H1 (cell line): ENCODE measurements at regions not wholly inside any gene's neighbourhood (a gene's known extent, or its start where the extent isn't known, plus 50 kb on each side); places are given as distances from the start of the nearest gene placed in this dataset.

Experiments
- CTCF ChIA-PET: fragments of 300-600 bp; sonication (Branson Sonifier 250); formaldehyde crosslinking; loops from one replicate; lab custom pipeline; 2021; ENCODE audit not compliant: partially characterized antibody; lab: Charles Lee
- POLR2A ChIA-PET: fragments of 300-600 bp; sonication (Branson Sonifier 250); formaldehyde crosslinking; loops from one replicate; lab custom pipeline; 2021; ENCODE audit warnings: inconsistent platforms; ENCODE audit not compliant: partially characterized antibody; lab: Charles Lee
- DNase-seq, 2 experiments: peaks; one replicate each; pipeline versions ENCODE4 v3.0.0 to v3.0.0-alpha.2; 2010 to 2022; ENCODE audit warnings: low spot score in 2 of 2, low read depth in 1 of 2, mixed read lengths in 1 of 2
- FAIRE-seq: peaks from 2 replicates; lab custom pipeline; 2011; peaks lifted over from hg19 to GRCh38; lab: Jason Lieb, UNC
- H2AFZ ChIP-seq: 2 replicates; pipeline ENCODE4 v1.8.1; 2012; ENCODE audit warnings: low read length, inconsistent platforms
- H2AK5ac ChIP-seq: 2 replicates; pipeline ENCODE4 v1.6.1; 2013; ENCODE audit warnings: low read depth, low read length
- H2BK120ac ChIP-seq: replicated peaks from 2 replicates; pipeline ENCODE3; 2013; ENCODE audit warnings: low read depth, low read length, inconsistent platforms
- H2BK12ac ChIP-seq: 2 replicates; pipeline ENCODE4 v1.6.1; 2013; ENCODE audit warnings: low read depth, low read length
- H2BK15ac ChIP-seq: 2 replicates; pipeline ENCODE4 v1.6.1; 2013; ENCODE audit warnings: low read length
- H2BK20ac ChIP-seq: 2 replicates; pipeline ENCODE4 v1.6.1; 2013; ENCODE audit warnings: low read length
- H2BK5ac ChIP-seq: 2 replicates; pipeline ENCODE4 v1.6.1; 2013; ENCODE audit warnings: low read depth, low read length
- H3K14ac ChIP-seq: 2 replicates; pipeline ENCODE4 v1.6.1; 2013; ENCODE audit warnings: inconsistent platforms; ENCODE audit not compliant: insufficient read length
- H3K18ac ChIP-seq: 2 replicates; pipeline ENCODE4 v1.6.1; 2013; ENCODE audit warnings: low read length; ENCODE audit errors: extremely low read depth
- H3K23ac ChIP-seq: 2 replicates; pipeline ENCODE4 v1.6.1; 2013; ENCODE audit warnings: inconsistent platforms; ENCODE audit not compliant: insufficient read length
- H3K23me2 ChIP-seq: 2 replicates; pipeline ENCODE4 v1.6.1; 2013; ENCODE audit warnings: low read depth, low read length
- H3K27ac ChIP-seq: 2 replicates; pipeline ENCODE4 v1.6.1; 2011; ENCODE audit warnings: low read depth, low read length, inconsistent platforms
- H3K27me3 ChIP-seq, 4 experiments: replicated peaks in 1 of 4; 1 replicate in 1 of 4; 2 replicates in 3 of 4; pipeline versions ENCODE4 v1.6.1 to v1.8.1; 2011 to 2013; ENCODE audit warnings: low read length in 3 of 4, mild to moderate bottlenecking in 3 of 4, inconsistent platforms in 2 of 4, mixed read lengths in 2 of 4, moderate library complexity in 1 of 4; ENCODE audit not compliant: control insufficient read depth in 3 of 4, insufficient read depth in 3 of 4; ENCODE audit errors: extremely low read depth in 1 of 4
- H3K36me3 ChIP-seq, 4 experiments: 2 replicates each; pipeline versions ENCODE4 v1.6.1 to v1.8.1; 2011 to 2013; ENCODE audit warnings: mild to moderate bottlenecking in 4 of 4, low read length in 3 of 4, moderate library complexity in 2 of 4, control low read depth in 1 of 4, inconsistent platforms in 1 of 4; ENCODE audit not compliant: insufficient read depth in 4 of 4, control insufficient read depth in 2 of 4
- H3K4ac ChIP-seq: replicated peaks from 2 replicates; pipeline ENCODE3; 2013; ENCODE audit warnings: low read length, low read depth, mixed read lengths, inconsistent platforms; ENCODE audit not compliant: insufficient read length
- H3K4me1 ChIP-seq, 4 experiments: replicated peaks in 1 of 4; 1 replicate in 1 of 4; 2 replicates in 3 of 4; pipeline versions ENCODE4 v1.6.1 to v1.8.1; 2011 to 2013; ENCODE audit warnings: low read length in 3 of 4, inconsistent platforms in 2 of 4, mixed read lengths in 1 of 4; ENCODE audit not compliant: insufficient read depth in 4 of 4, control insufficient read depth in 3 of 4
- H3K4me2 ChIP-seq, 2 experiments: 2 replicates each; pipeline versions ENCODE4 v1.6.1 to v1.8.1; 2011 to 2013; ENCODE audit warnings: low read depth in 2 of 2, low read length in 2 of 2, control low read depth in 1 of 2, inconsistent platforms in 1 of 2, mild to moderate bottlenecking in 1 of 2; ENCODE audit not compliant: insufficient read depth in 1 of 2
- H3K4me3 ChIP-seq, 4 experiments: fragments of 200-600, 300-600 bp in 1 of 4; sonication (generic), shearing (Covaris generic), sonication (Bioruptor Twin) in 1 of 4; 2 replicates each; pipeline versions ENCODE4 v1.5.1 to v1.8.1; 2011 to 2016; ENCODE audit warnings: low read length in 4 of 4, low read depth in 3 of 4, control low read depth in 2 of 4, inconsistent platforms in 2 of 4, mild to moderate bottlenecking in 2 of 4, mixed read lengths in 1 of 4, moderate library complexity in 1 of 4; ENCODE audit not compliant: insufficient read depth in 2 of 4; ENCODE audit errors: extremely low read depth in 1 of 4
- H3K56ac ChIP-seq: replicated peaks from 2 replicates; pipeline ENCODE3; 2013; ENCODE audit warnings: low read depth, mild to moderate bottlenecking, mixed read lengths, low read length, inconsistent platforms; ENCODE audit not compliant: insufficient read length
- H3K79me1 ChIP-seq: 2 replicates; pipeline ENCODE4 v1.6.1; 2013; ENCODE audit warnings: low read depth, low read length, control low read depth
- H3K79me2 ChIP-seq, 2 experiments: 2 replicates each; pipeline versions ENCODE4 v1.6.1 to v1.8.1; 2012 to 2013; ENCODE audit warnings: low read length in 2 of 2, mild to moderate bottlenecking in 2 of 2, inconsistent platforms in 1 of 2; ENCODE audit not compliant: insufficient read depth in 2 of 2, control insufficient read depth in 1 of 2
- H3K9ac ChIP-seq, 4 experiments: replicated peaks in 1 of 4; 1 replicate in 1 of 4; 2 replicates in 3 of 4; pipeline versions ENCODE4 v1.6.1 to v1.8.1; 2011 to 2013; ENCODE audit warnings: low read depth in 3 of 4, low read length in 3 of 4, control low read depth in 2 of 4, mild to moderate bottlenecking in 2 of 4, moderate library complexity in 2 of 4, inconsistent platforms in 1 of 4; ENCODE audit errors: extremely low read depth in 1 of 4
- H3K9me3 ChIP-seq, 2 experiments: 2 replicates each; pipeline versions ENCODE4 v1.6.1 to v1.8.1; 2012 to 2013; ENCODE audit warnings: mild to moderate bottlenecking in 2 of 2, moderate library complexity in 2 of 2, control low read depth in 1 of 2, inconsistent platforms in 1 of 2, low read depth in 1 of 2, low read length in 1 of 2, mixed read lengths in 1 of 2; ENCODE audit not compliant: insufficient read depth in 2 of 2
- H4K20me1 ChIP-seq, 2 experiments: replicated peaks in 1 of 2; 2 replicates each; pipeline versions ENCODE3 to v1.8.1; 2011 to 2013; ENCODE audit warnings: inconsistent platforms in 2 of 2, low read length in 2 of 2, mild to moderate bottlenecking in 1 of 2; ENCODE audit not compliant: insufficient read depth in 2 of 2, control insufficient read depth in 1 of 2
- H4K5ac ChIP-seq: 2 replicates; pipeline ENCODE4 v1.6.1; 2013; ENCODE audit warnings: low read length, low read depth, mixed read lengths, inconsistent platforms; ENCODE audit not compliant: insufficient read length
- H4K8ac ChIP-seq: 2 replicates; pipeline ENCODE4 v1.8.0; 2013; ENCODE audit warnings: mild to moderate bottlenecking, moderate library complexity, low read length, inconsistent platforms; ENCODE audit not compliant: insufficient read depth; ENCODE audit errors: extremely low read depth
- H4K91ac ChIP-seq: replicated peaks from 2 replicates; pipeline ENCODE3; 2013; ENCODE audit warnings: low read length, mixed read lengths, inconsistent platforms; ENCODE audit not compliant: insufficient read length
- POLR2A ChIP-seq, 2 experiments: IDR thresholded peaks; 1 replicate in 1 of 2; 2 replicates in 1 of 2; pipeline ENCODE4 v1.6.1; 2011; ENCODE audit warnings: low read depth in 2 of 2, low read length in 2 of 2, mild to moderate bottlenecking in 2 of 2; ENCODE audit errors: control extremely low read depth in 1 of 2
- TBP ChIP-seq: IDR thresholded peaks from 2 replicates; pipeline ENCODE4 v1.6.1; 2011; ENCODE audit warnings: low read depth, low read length, improper control_type of control experiment
- WGBS, 2 experiments: shearing (Covaris generic) in 1 of 2; methylation state at CpG; one replicate each; pipeline versions ENCODE4 v1.1.6 to v1.1.7; 2013 to 2015; ENCODE audit warnings: low lambda C conversion rate in 2 of 2, mixed read lengths in 2 of 2, inconsistent platforms in 1 of 2, low coverage in 1 of 2, missing lambda C conversion rate in 1 of 2; ENCODE audit not compliant: insufficient replicate concordance in 2 of 2, insufficient coverage in 1 of 2, insufficient read length in 1 of 2; ENCODE audit errors: extremely low coverage in 1 of 2, missing lambda C conversion rate in 1 of 2; 5-methylcytosine and 5-hydroxymethylcytosine counted together

DNA sequence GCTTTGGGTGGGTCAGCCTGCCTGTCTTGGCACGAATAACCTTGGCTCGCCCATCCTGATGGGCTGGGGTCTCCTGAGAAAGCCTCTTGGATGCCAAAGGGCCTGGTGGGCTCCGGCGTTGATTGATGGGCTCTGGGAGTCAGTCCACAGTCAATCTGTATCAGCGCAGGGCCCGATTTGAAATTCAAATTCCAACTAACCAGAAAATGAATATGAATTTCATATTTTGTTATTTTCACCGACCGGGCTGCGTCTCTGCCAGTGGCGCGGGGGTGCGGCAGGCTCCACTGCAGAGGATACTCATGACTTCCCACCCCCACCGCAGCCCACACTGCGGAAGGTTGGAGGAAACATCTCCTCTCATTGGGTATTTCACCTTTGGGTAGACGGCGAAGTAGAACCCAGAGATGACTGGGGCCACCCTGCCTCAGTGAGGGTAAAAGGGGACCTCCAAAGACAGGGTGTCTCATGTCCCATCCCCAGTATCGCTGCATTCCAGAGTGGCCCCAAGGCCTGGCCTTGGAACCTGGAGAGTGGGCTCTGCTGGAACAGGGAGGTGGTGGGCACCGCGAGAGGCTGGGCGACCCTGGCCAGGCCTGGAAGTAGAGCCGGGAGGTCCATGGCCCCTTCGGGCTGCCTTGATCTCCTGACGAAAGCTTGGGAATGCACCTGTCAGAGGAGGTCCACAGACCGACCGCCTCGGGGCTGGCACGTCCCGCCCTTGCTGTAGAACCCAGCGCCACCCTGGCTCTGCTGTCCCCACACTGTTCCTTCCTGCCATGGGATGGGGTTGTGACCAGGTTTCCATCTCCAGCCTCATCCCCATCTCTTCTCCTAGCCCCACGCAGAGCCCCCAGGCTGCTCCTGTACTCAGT, 54.8 kb upstream of the SORCS2 start:
- Histone ChIP-seq H2BK12ac (no peak overlapping the region), H2AFZ (no peak overlapping the region), H3K27me3 (no peaks in the 10 kb centered on the region), H4K5ac (no peak overlapping the region), H3K9me3 (no peaks in the 10 kb centered on the region), H3K18ac (no peak overlapping the region), H3K23me2 (no peaks in the 10 kb centered on the region), H2AK5ac (no peak overlapping the region), H2BK5ac (no peak overlapping the region), H3K4ac (no peak overlapping the region), H2BK15ac (no peak overlapping the region), H4K20me1 (no peaks in the 10 kb centered on the region), H4K91ac (no peak overlapping the region), H3K9ac (no peak overlapping the region), H2BK120ac (no peak overlapping the region), H3K56ac (no peak overlapping the region), H3K79me1 (no peaks in the 10 kb centered on the region), H3K4me1 (peaks cover 0 to 7% (median 4%) of the 10 kb centered on the region in 4 experiments; a peak in 6 of 7 replicates), H4K8ac (no peak overlapping the region), H3K36me3 (no peaks in the 10 kb centered on the region), H2BK20ac (no peak overlapping the region), H3K79me2 (no peaks in the 10 kb centered on the region), H3K14ac (no peak overlapping the region), H3K4me3 (no peak overlapping the region), H3K27ac (no peak overlapping the region), H3K23ac (no peak overlapping the region), H3K4me2 (no peak overlapping the region)
- 94% methylated on average over 30 of the region's 30 CpGs; no CpG with 5 or more reads in 1 of the 2 experiments for WGBS, 2 experiments
- ChIA-PET CTCF (interaction anchor here (2.7 kb wide), 1 partner anchor 11 kb away, joined by 6 read pairs; no protein-coding TSS in a partner anchor), POLR2A (no interaction called here)
- TF ChIP-seq POLR2A (IDR thresholded peaks at IDR 0.05; ENCODE audit: control extremely low read depth in 1 of 2, low read depth in 2 of 2, low read length in 2 of 2) = no peak
- no peak for TF ChIP-seq TBP
- DNase-seq = no peak
- FAIRE-seq = no peak
